Neuronal stem cell (in vitro differentiated cells): ENCODE measurements at regions not wholly inside any gene's neighbourhood (a gene's known extent, or its start where the extent isn't known, plus 50 kb on each side); places are given as distances from the start of the nearest gene placed in this dataset.
A peak's percentile ranks its signal among the peaks of the same experiment; 100 is the strongest.

Experiments
- DNase-seq: peaks from one replicate; pipeline ENCODE4 v3.0.0-alpha.2; 2013; ENCODE audit warnings: low spot score
- H2AFZ ChIP-seq: one replicate; pipeline ENCODE4 v1.6.1; 2013; ENCODE audit warnings: mild to moderate bottlenecking, low read length, inconsistent platforms
- H2AK5ac ChIP-seq: 2 replicates; pipeline ENCODE4 v1.6.1; 2013; ENCODE audit warnings: low read depth, mild to moderate bottlenecking, inconsistent platforms, low read length, moderate library complexity, mixed read lengths
- H2BK120ac ChIP-seq: 2 replicates; pipeline ENCODE4 v1.6.1; 2013; ENCODE audit warnings: low read depth, mild to moderate bottlenecking, inconsistent platforms, low read length, moderate library complexity, mixed read lengths
- H2BK12ac ChIP-seq: one replicate; pipeline ENCODE4 v1.6.1; 2013; ENCODE audit warnings: low read length, inconsistent platforms
- H2BK15ac ChIP-seq: 2 replicates; pipeline ENCODE4 v1.6.1; 2013; ENCODE audit warnings: mild to moderate bottlenecking, low read length, inconsistent platforms, mixed read lengths
- H2BK5ac ChIP-seq: one replicate; pipeline ENCODE4 v1.6.1; 2013; ENCODE audit warnings: inconsistent platforms, mild to moderate bottlenecking, low read length, moderate library complexity
- H3K14ac ChIP-seq: one replicate; pipeline ENCODE4 v1.6.1; 2013; ENCODE audit warnings: low read length, inconsistent platforms
- H3K18ac ChIP-seq: 2 replicates; pipeline ENCODE4 v1.6.1; 2013; ENCODE audit warnings: low read length, inconsistent platforms
- H3K23ac ChIP-seq: 2 replicates; pipeline ENCODE4 v1.6.1; 2013; ENCODE audit warnings: low read depth, mild to moderate bottlenecking, mixed read lengths, low read length, inconsistent platforms; ENCODE audit not compliant: poor library complexity
- H3K27ac ChIP-seq: replicated peaks from 3 replicates; pipeline ENCODE4 v1.5.1; 2013; ENCODE audit warnings: low read length, inconsistent platforms
- H3K27me3 ChIP-seq, 3 experiments: 2 replicates each; pipeline ENCODE4 v1.6.1; 2013; ENCODE audit warnings: low read length in 3 of 3, mild to moderate bottlenecking in 2 of 3, inconsistent platforms in 1 of 3, low read depth in 1 of 3, mixed read lengths in 1 of 3, moderate library complexity in 1 of 3; ENCODE audit not compliant: control insufficient read depth in 3 of 3, insufficient read depth in 3 of 3
- H3K36me3 ChIP-seq, 2 donors: replicated peaks in 1 of 2; 2 replicates each; pipeline ENCODE4 v1.6.1; 2013; ENCODE audit warnings: low read length in 2 of 2; ENCODE audit not compliant: control insufficient read depth in 2 of 2, insufficient read depth in 2 of 2
- H3K4ac ChIP-seq: 2 replicates; pipeline ENCODE4 v1.6.1; 2013; ENCODE audit warnings: inconsistent platforms, mild to moderate bottlenecking, low read length, moderate library complexity
- H3K4me1 ChIP-seq, 2 donors: 1 replicate in 1 of 2; 2 replicates in 1 of 2; pipeline ENCODE4 v1.6.1; 2013; ENCODE audit warnings: low read length in 2 of 2, low read depth in 1 of 2; ENCODE audit not compliant: control insufficient read depth in 2 of 2, insufficient read depth in 1 of 2
- H3K4me2 ChIP-seq: one replicate; pipeline ENCODE4 v1.6.1; 2013; ENCODE audit warnings: mild to moderate bottlenecking, low read length, inconsistent platforms; ENCODE audit not compliant: insufficient read depth, poor library complexity, severe bottlenecking
- H3K4me3 ChIP-seq, 2 donors: 2 replicates each; pipeline ENCODE4 v1.5.1; 2013; ENCODE audit warnings: low read length in 2 of 2, mild to moderate bottlenecking in 2 of 2, inconsistent platforms in 1 of 2, moderate library complexity in 1 of 2
- H3K79me1 ChIP-seq: one replicate; pipeline ENCODE4 v1.6.1; 2013; ENCODE audit warnings: low read depth, mild to moderate bottlenecking, inconsistent platforms, low read length, moderate library complexity
- H3K9ac ChIP-seq: one replicate; pipeline ENCODE4 v1.6.1; 2013; ENCODE audit warnings: mild to moderate bottlenecking, low read depth, low read length, inconsistent platforms; ENCODE audit not compliant: poor library complexity
- H3K9me3 ChIP-seq, 2 donors: replicated peaks in 1 of 2; 2 replicates each; pipeline versions ENCODE3 to v1.6.1; 2013; ENCODE audit warnings: low read length in 2 of 2, mild to moderate bottlenecking in 2 of 2, inconsistent platforms in 1 of 2, low read depth in 1 of 2, mixed read lengths in 1 of 2, moderate library complexity in 1 of 2; ENCODE audit not compliant: control insufficient read depth in 2 of 2, insufficient read depth in 1 of 2
- H4K8ac ChIP-seq: one replicate; pipeline ENCODE4 v1.6.1; 2013; ENCODE audit warnings: low read depth, mild to moderate bottlenecking, inconsistent platforms, low read length, moderate library complexity
- H4K91ac ChIP-seq: one replicate; pipeline ENCODE4 v1.6.1; 2013; ENCODE audit warnings: low read length, low read depth, mild to moderate bottlenecking, inconsistent platforms; ENCODE audit not compliant: poor library complexity
- WGBS, 2 donors: extraction: QIAGEN DNeasy Blood & Tissue Kit; methylation state at CpG; one replicate each; pipeline ENCODE4 v1.1.7; 2013; ENCODE audit warnings: missing lambda C conversion rate in 2 of 2, mixed read lengths in 1 of 2; ENCODE audit not compliant: insufficient read length in 2 of 2, insufficient replicate concordance in 1 of 2; ENCODE audit errors: extremely low coverage in 2 of 2; 5-methylcytosine and 5-hydroxymethylcytosine counted together

GRCh38 chr6:33860706-33861474 lies 57.1 kb upstream of the MLN start:
- H3K4ac ChIP-seq = no peak overlapping the region
- H3K36me3 ChIP-seq = no peaks in the 10 kb centered on the region
- no peak overlapping the region for H3K4me3 ChIP-seq
- peak overlapping the region; percentile 62 for H3K18ac ChIP-seq
- no peak overlapping the region for H2BK12ac ChIP-seq
- DNase-seq = no peak
- H2AFZ ChIP-seq = no peak overlapping the region
- H3K79me1 ChIP-seq = no peaks in the 10 kb centered on the region
- no peak overlapping the region for H4K8ac ChIP-seq
- no CpG with 5 or more reads among the region's 7 CpGs for WGBS, 2 donors
- H3K9ac ChIP-seq = no peak overlapping the region
- H3K4me2 ChIP-seq = no peak overlapping the region
- H3K14ac ChIP-seq = no peak overlapping the region
- peaks cover 0 to 4% of the 10 kb centered on the region in 2 donors for H3K9me3 ChIP-seq
- H2BK5ac ChIP-seq = no peak overlapping the region
- H4K91ac ChIP-seq = no peak overlapping the region
- H3K27me3 ChIP-seq = peaks cover 0 to 35% (median 0%) of the 10 kb centered on the region in 3 experiments
- H3K23ac ChIP-seq = no peak overlapping the region
- H2AK5ac ChIP-seq = peak overlapping the region; percentile 48
- no peak overlapping the region for H3K27ac ChIP-seq
- peak overlapping the region; percentile 32 for H2BK120ac ChIP-seq
- H3K4me1 ChIP-seq = no peaks in the 10 kb centered on the region
- no peak overlapping the region for H2BK15ac ChIP-seq

GRCh38 chr6:33860006-33860405 lies 56.2 kb upstream of the MLN start:
- no CpG with 5 or more reads among the region's 6 CpGs for WGBS, 2 donors
- H3K18ac ChIP-seq = peak overlapping the region; percentile 2

GRCh38 chr6:33858804-33859505 lies 55.2 kb upstream of the MLN start:
- Histone ChIP-seq H3K18ac (peak overlapping the region; percentile 68), H3K27ac (no peak overlapping the region), H3K9me3 (peaks cover 0 to 4% of the 10 kb centered on the region in 2 donors), H3K4me3 (no peak overlapping the region), H3K4me1 (no peaks in the 10 kb centered on the region), H3K23ac (peak overlapping the region; percentile 36), H3K4ac (no peak overlapping the region), H2BK5ac (no peak overlapping the region), H2BK120ac (no peak overlapping the region), H4K8ac (peak overlapping the region; percentile 9), H3K4me2 (no peak overlapping the region), H2BK15ac (peak overlapping the region; percentile 31), H3K9ac (no peak overlapping the region), H3K14ac (no peak overlapping the region), H2BK12ac (no peak overlapping the region), H2AFZ (no peak overlapping the region), H3K36me3 (no peaks in the 10 kb centered on the region), H3K27me3 (peaks cover 0 to 50% (median 0%) of the 10 kb centered on the region in 3 experiments), H2AK5ac (peak overlapping the region; percentile 17), H3K79me1 (peaks cover 2% of the 10 kb centered on the region), H4K91ac (no peak overlapping the region)
- no peak for DNase-seq
- no CpG with 5 or more reads among the region's 16 CpGs for WGBS, 2 donors

More at GRCh38 chr6:33860006-33860405, 56.2 kb upstream of the MLN start:
- Histone ChIP-seq H3K36me3 (no peaks in the 10 kb centered on the region), H3K27ac (no peak overlapping the region), H3K27me3 (peaks cover 0 to 44% (median 0%) of the 10 kb centered on the region in 3 experiments), H3K4ac (no peak overlapping the region), H2BK12ac (no peak overlapping the region), H3K4me3 (no peak overlapping the region), H3K14ac (no peak overlapping the region), H4K8ac (no peak overlapping the region), H3K9ac (no peak overlapping the region), H3K23ac (no peak overlapping the region), H2BK120ac (no peak overlapping the region), H3K4me2 (no peak overlapping the region), H2AK5ac (no peak overlapping the region), H2BK5ac (no peak overlapping the region), H3K79me1 (no peaks in the 10 kb centered on the region), H3K9me3 (peaks cover 0 to 4% of the 10 kb centered on the region in 2 donors), H3K4me1 (no peaks in the 10 kb centered on the region), H2AFZ (no peak overlapping the region), H2BK15ac (peak overlapping the region; percentile 60), H4K91ac (no peak overlapping the region)
- DNase-seq = no peak

- WGBS, 2 donors = no CpG with 5 or more reads among the region's 7 CpGs
- peak overlapping the region; percentile 35 for H3K9ac ChIP-seq
Measured at GRCh38 chr6:33857932-33858475, 54.2 kb upstream of the MLN start.

More at GRCh38 chr6:33857932-33858475, 54.2 kb upstream of the MLN start:
- Histone ChIP-seq H2AFZ (no peak overlapping the region), H4K91ac (no peak overlapping the region), H4K8ac (no peak overlapping the region), H2BK120ac (no peak overlapping the region), H3K36me3 (no peaks in the 10 kb centered on the region), H3K4me1 (no peaks in the 10 kb centered on the region), H3K4me3 (no peak overlapping the region), H3K4me2 (no peak overlapping the region), H2BK12ac (no peak overlapping the region), H3K9me3 (no peaks in the 10 kb centered on the region), H3K79me1 (peaks cover 2% of the 10 kb centered on the region), H3K27ac (no peak overlapping the region), H2AK5ac (no peak overlapping the region), H2BK15ac (peak overlapping the region; percentile 32), H3K14ac (no peak overlapping the region), H2BK5ac (no peak overlapping the region), H3K4ac (no peak overlapping the region), H3K18ac (peak overlapping the region; percentile 42), H3K23ac (no peak overlapping the region), H3K27me3 (peaks cover 0 to 58% (median 0%) of the 10 kb centered on the region in 3 experiments)
- DNase-seq = no peak
